ENCODE measurements at regions not wholly inside any gene's neighbourhood (a gene's known extent, or its start where the extent isn't known, plus 50 kb on each side); places are given as distances from the start of the nearest gene placed in this dataset.

DNA sequence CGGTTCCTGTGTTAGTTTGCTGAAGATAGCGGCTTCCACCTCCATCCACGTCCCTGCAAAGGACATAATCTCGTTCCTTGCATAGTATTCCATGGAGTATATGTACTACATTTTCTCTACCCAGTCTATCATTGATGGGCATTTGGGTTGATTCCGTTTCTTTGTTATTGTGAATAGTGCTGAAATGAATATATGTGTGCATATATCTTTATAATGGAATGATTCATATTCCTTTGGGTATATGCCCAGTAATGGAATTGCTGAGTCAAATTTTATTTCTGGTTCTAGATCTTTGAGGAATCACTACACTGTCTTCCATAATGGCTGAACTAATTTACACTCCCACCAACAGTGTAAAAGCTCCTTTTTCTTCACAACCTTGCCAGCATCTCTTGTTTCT lies 255.4 kb upstream of the CDH2 start:
- no peak for DNase-seq (ENCODE audit: low read depth in 1 of 2, low spot score in 2 of 2)
- H3K56ac ChIP-seq (replicated peaks; ENCODE audit: insufficient read length, low read depth, low read length), result no peak overlapping the region
- 0 out of 4 replicates have a peak, but pooled peaks cover 0 to 2% of the 10 kb centered on the region in 2 experiments for H3K9me3 ChIP-seq (ENCODE audit: insufficient read depth in 2 of 2, low read depth in 1 of 2, low read length in 1 of 2)
- H3K79me2 ChIP-seq (ENCODE audit: control insufficient read depth in 1 of 2, insufficient read depth in 2 of 2, low read length in 2 of 2), result no peaks in the 10 kb centered on the region
- POLR2A ChIA-PET (ENCODE audit: partially characterized antibody), result no interaction called here
- no peak overlapping the region for H3K18ac ChIP-seq (ENCODE audit: extremely low read depth, low read length)
- H4K5ac ChIP-seq (ENCODE audit: insufficient read length, low read depth, low read length), result no peak overlapping the region
- H2BK12ac ChIP-seq (ENCODE audit: low read depth, low read length), result no peak overlapping the region
- H3K23ac ChIP-seq (ENCODE audit: insufficient read length), result no peak overlapping the region
- H3K27ac ChIP-seq (ENCODE audit: low read depth, low read length), result no peak overlapping the region
- WGBS, 2 experiments (ENCODE audit: extremely low coverage in 1 of 2, insufficient coverage in 1 of 2, insufficient read length in 1 of 2, insufficient replicate concordance in 2 of 2, low coverage in 1 of 2, low lambda C conversion rate in 2 of 2, missing lambda C conversion rate in 1 of 2), result 95% methylated on average over 5 of the region's 5 CpGs; no CpG with 5 or more reads in 1 of the 2 experiments
- no peak overlapping the region for H3K4me2 ChIP-seq (ENCODE audit: insufficient read depth in 1 of 2, low read depth in 2 of 2, low read length in 2 of 2)
- H2BK120ac ChIP-seq (replicated peaks; ENCODE audit: low read depth, low read length), result no peak overlapping the region
- CTCF ChIA-PET (ENCODE audit: partially characterized antibody), result interaction anchor here (0.7 kb wide), 1 partner anchor 17 kb away, joined by 3 read pairs; no protein-coding TSS in a partner anchor
- H2BK20ac ChIP-seq (ENCODE audit: low read length), result no peak overlapping the region
- no peak for FAIRE-seq
- H3K79me1 ChIP-seq (ENCODE audit: low read depth, low read length), result no peaks in the 10 kb centered on the region; the same call in 1 of the 2 replicates
- no peak overlapping the region for H2AK5ac ChIP-seq (ENCODE audit: low read depth, low read length)
- H3K4me1 ChIP-seq (replicated peaks in 1 of 4; ENCODE audit: control insufficient read depth in 3 of 4, insufficient read depth in 4 of 4, low read length in 3 of 4), result peaks cover 0 to 4% (median 0%) of the 10 kb centered on the region in 4 experiments; a peak in 1 of 7 replicates
- H4K20me1 ChIP-seq (replicated peaks in 1 of 2; ENCODE audit: control insufficient read depth in 1 of 2, insufficient read depth in 2 of 2, low read length in 2 of 2), result no peaks in the 10 kb centered on the region
- no peak overlapping the region for H2BK5ac ChIP-seq (ENCODE audit: low read depth, low read length)
- no peak overlapping the region for H3K4me3 ChIP-seq (ENCODE audit: extremely low read depth in 1 of 4, insufficient read depth in 2 of 4, low read depth in 3 of 4, low read length in 4 of 4)
- H3K27me3 ChIP-seq (replicated peaks in 1 of 4; ENCODE audit: control insufficient read depth in 3 of 4, extremely low read depth in 1 of 4, insufficient read depth in 3 of 4, low read length in 3 of 4), result no peaks in the 10 kb centered on the region
- no peaks in the 10 kb centered on the region for H3K23me2 ChIP-seq (ENCODE audit: low read depth, low read length)
- H4K8ac ChIP-seq (ENCODE audit: extremely low read depth, insufficient read depth, low read length), result no peak overlapping the region
- H3K14ac ChIP-seq (ENCODE audit: insufficient read length), result no peak overlapping the region
- no peak overlapping the region for H4K91ac ChIP-seq (replicated peaks; ENCODE audit: insufficient read length, low read length)
- H3K4ac ChIP-seq (replicated peaks; ENCODE audit: insufficient read length, low read depth, low read length), result no peak overlapping the region
- no peak overlapping the region for H3K9ac ChIP-seq (replicated peaks in 1 of 4; ENCODE audit: extremely low read depth in 1 of 4, low read depth in 3 of 4, low read length in 3 of 4)
- H2BK15ac ChIP-seq (ENCODE audit: low read length), result no peak overlapping the region
- H2AFZ ChIP-seq (ENCODE audit: low read length), result no peak overlapping the region
- H3K36me3 ChIP-seq (ENCODE audit: control insufficient read depth in 2 of 4, insufficient read depth in 4 of 4, low read length in 3 of 4), result no peaks in the 10 kb centered on the region
- no peak for TF ChIP-seq EP300 (IDR thresholded peaks at IDR 0.05; ENCODE audit: borderline replicate concordance in 1 of 2, low read depth in 2 of 2, low read length in 2 of 2)
